Osteoblast (primary cell): ENCODE measurements at regions not wholly inside any gene's neighbourhood (a gene's known extent, or its start where the extent isn't known, plus 50 kb on each side); places are given as distances from the start of the nearest gene placed in this dataset.

Experiments
- DNase-seq: peaks from one replicate; pipeline ENCODE4 v3.0.0; 2011; ENCODE audit warnings: low spot score, mixed read lengths; ENCODE audit not compliant: insufficient read length; ENCODE audit errors: missing footprints
- H2AFZ ChIP-seq: 2 replicates; pipeline ENCODE4 v1.6.0; 2011; ENCODE audit warnings: mild to moderate bottlenecking, low read length
- H3K27ac ChIP-seq: 2 replicates; pipeline ENCODE4 v1.5.1; 2011; ENCODE audit warnings: mild to moderate bottlenecking, low read depth, low read length, moderate library complexity
- H3K27me3 ChIP-seq: 2 replicates; pipeline ENCODE4 v1.6.0; 2012; ENCODE audit warnings: mild to moderate bottlenecking, control low read depth, inconsistent platforms, low read length, moderate library complexity; ENCODE audit not compliant: insufficient read depth
- H3K36me3 ChIP-seq: 2 replicates; pipeline ENCODE4 v1.5.1; 2011; ENCODE audit warnings: mild to moderate bottlenecking, low read length, control low read depth, moderate library complexity; ENCODE audit not compliant: insufficient read depth
- H3K4me1 ChIP-seq: 2 replicates; pipeline ENCODE4 v1.5.1; 2011; ENCODE audit warnings: mild to moderate bottlenecking, low read length, control low read depth, moderate library complexity; ENCODE audit not compliant: insufficient read depth
- H3K4me2 ChIP-seq: 2 replicates; pipeline ENCODE4 v1.6.0; 2011; ENCODE audit warnings: mild to moderate bottlenecking, low read length; ENCODE audit not compliant: insufficient read depth
- H3K4me3 ChIP-seq: fragments of 200-600 bp; sonication (generic); 3 replicates; pipeline ENCODE4 v1.5.1; 2012; ENCODE audit warnings: mild to moderate bottlenecking, low read length, inconsistent platforms; ENCODE audit not compliant: insufficient read depth
- H3K79me2 ChIP-seq: 2 replicates; pipeline ENCODE4 v1.6.0; 2012; ENCODE audit warnings: mild to moderate bottlenecking, low read length, control low read depth, inconsistent platforms; ENCODE audit not compliant: insufficient read depth
- H3K9me3 ChIP-seq: 2 replicates; pipeline ENCODE4 v1.5.1; 2011; ENCODE audit warnings: low read depth, low read length, control low read depth
- H4K20me1 ChIP-seq: 2 replicates; pipeline ENCODE4 v1.6.0; 2012; ENCODE audit warnings: mild to moderate bottlenecking, low read length, control low read depth; ENCODE audit not compliant: insufficient read depth
- CTCF ChIP-seq: IDR thresholded peaks from 2 replicates; pipeline ENCODE4 v1.5.1; 2011; ENCODE audit warnings: mild to moderate bottlenecking, low read depth, low read length, moderate library complexity; ENCODE audit errors: extremely low read depth

- Histone ChIP-seq H3K4me3 (no peak overlapping the region), H2AFZ (no peak overlapping the region), H3K79me2 (no peaks in the 10 kb centered on the region), H3K27ac (no peak overlapping the region), H3K36me3 (no peaks in the 10 kb centered on the region), H3K4me1 (no peaks in the 10 kb centered on the region), H4K20me1 (no peaks in the 10 kb centered on the region), H3K27me3 (no peaks in the 10 kb centered on the region), H3K9me3 (no peaks in the 10 kb centered on the region), H3K4me2 (no peak overlapping the region)
- DNase-seq, result no peak
- no peak for TF ChIP-seq CTCF
These were observed 65.5 kb upstream of the PCSK5 start for GRCh38 chr9:75824816-75825568.

GRCh38 chr9:75826314-75826713, 64.2 kb upstream of the PCSK5 start:
- TF ChIP-seq CTCF, result no peak
- DNase-seq, result no peak
- Histone ChIP-seq H3K79me2 (no peaks in the 10 kb centered on the region), H3K9me3 (no peaks in the 10 kb centered on the region), H3K4me3 (no peak overlapping the region), H3K27me3 (no peaks in the 10 kb centered on the region), H2AFZ (no peak overlapping the region), H3K4me1 (no peaks in the 10 kb centered on the region), H3K4me2 (no peak overlapping the region), H3K27ac (no peak overlapping the region), H4K20me1 (no peaks in the 10 kb centered on the region), H3K36me3 (no peaks in the 10 kb centered on the region)

GRCh38 chr9:75830303-75830702, 60.2 kb upstream of the PCSK5 start:
- H3K36me3 ChIP-seq, result no peaks in the 10 kb centered on the region
- H3K9me3 ChIP-seq, result no peaks in the 10 kb centered on the region
- no peak overlapping the region for H3K4me3 ChIP-seq
- no peak overlapping the region for H3K27ac ChIP-seq
- H3K27me3 ChIP-seq, result no peaks in the 10 kb centered on the region
- no peaks in the 10 kb centered on the region for H4K20me1 ChIP-seq
- DNase-seq, result no peak
- TF ChIP-seq CTCF, result no peak
- no peak overlapping the region for H2AFZ ChIP-seq
- H3K79me2 ChIP-seq, result no peaks in the 10 kb centered on the region
- no peak overlapping the region for H3K4me2 ChIP-seq
- H3K4me1 ChIP-seq, result no peaks in the 10 kb centered on the region

- Histone ChIP-seq H3K27ac (no peak overlapping the region), H3K36me3 (no peaks in the 10 kb centered on the region), H3K9me3 (no peaks in the 10 kb centered on the region), H3K4me3 (no peak overlapping the region), H2AFZ (no peak overlapping the region), H3K79me2 (no peaks in the 10 kb centered on the region), H3K27me3 (no peaks in the 10 kb centered on the region), H3K4me1 (no peaks in the 10 kb centered on the region), H3K4me2 (no peak overlapping the region), H4K20me1 (no peaks in the 10 kb centered on the region)
- no peak for TF ChIP-seq CTCF
- DNase-seq, result no peak
These were observed 56.7 kb upstream of the PCSK5 start for GRCh38 chr9:75833778-75834177.
